A673 (cell line): ENCODE measurements at regions not wholly inside any gene's neighbourhood (a gene's known extent, or its start where the extent isn't known, plus 50 kb on each side); places are given as distances from the start of the nearest gene placed in this dataset.

ENCODE experiments used
- CTCF ChIP-seq: fragments of 300-800, 200-600 bp; sonication (generic); conservative IDR thresholded peaks from 2 replicates; pipeline ENCODE4 v1.5.1; 2017; ENCODE audit warnings: low read depth, mild to moderate bottlenecking, antibody characterized with exemption, low read length, moderate library complexity, mixed read lengths
- EZH2 ChIP-seq: fragments of 200-600 bp; sonication (generic); IDR thresholded peaks from 2 replicates; pipeline ENCODE4 v1.6.1; 2017; ENCODE audit warnings: borderline replicate concordance, low read depth, mild to moderate bottlenecking, mixed read lengths, antibody characterized with exemption, low read length; ENCODE audit not compliant: poor library complexity, severe bottlenecking

DNA sequence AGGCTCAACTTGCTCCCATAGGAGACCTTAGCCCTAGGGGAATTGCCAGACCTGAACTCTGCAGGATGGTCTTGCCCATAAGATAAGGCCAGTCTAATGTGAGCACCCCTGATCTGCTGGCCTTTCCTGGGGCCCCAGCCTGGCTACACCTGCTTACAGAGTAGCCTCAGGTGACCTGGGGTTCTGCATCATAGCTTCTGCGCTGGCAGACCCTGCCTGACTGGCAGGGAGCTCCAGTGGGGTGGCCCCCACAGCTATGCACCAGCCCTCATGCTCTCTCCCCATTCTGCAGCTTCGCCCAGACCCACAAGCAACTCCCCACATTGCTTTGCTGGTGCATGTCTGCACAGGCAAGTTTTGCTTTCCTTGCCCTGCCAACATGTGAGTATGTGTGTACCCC is 371.3 kb upstream of the CLEC14A start:
- TF ChIP-seq CTCF = no peak
- TF ChIP-seq EZH2 = no peak
